Midbrain (tissue), 1 donor: ENCODE measurements at regions not wholly inside any gene's neighbourhood (a gene's known extent, or its start where the extent isn't known, plus 50 kb on each side); places are given as distances from the start of the nearest gene placed in this dataset.

Source experiments
- DNase-seq: peaks from one replicate; lab custom pipeline; 2025; lab: John Stamatoyannopoulos, UW

- no peak for DNase-seq
Observed at GRCh38 chr9:130755377-130756007, 61.9 kb downstream of the EXOSC2 start.

GRCh38 chr9:130756037-130756436 lies 62.5 kb downstream of the EXOSC2 start:
- no peak for DNase-seq

- DNase-seq, result no peak
Observed at GRCh38 chr9:130756455-130757152, 63.0 kb downstream of the EXOSC2 start.

- DNase-seq, result no peak
Observed at GRCh38 chr9:130759738-130760137, 66.2 kb downstream of the EXOSC2 start.

GRCh38 chr9:130763331-130764171 lies 70.0 kb downstream of the EXOSC2 start:
- DNase-seq, result no peak

GRCh38 chr9:130765137-130766020 lies 69.7 kb upstream of the ABL1 start:
- no peak for DNase-seq

- DNase-seq, result no peak
Observed at GRCh38 chr9:130766021-130766926, 68.8 kb upstream of the ABL1 start.

GRCh38 chr9:130766927-130767307 lies 68.1 kb upstream of the ABL1 start:
- DNase-seq, result no peak

GRCh38 chr9:130768265-130768664 lies 66.8 kb upstream of the ABL1 start:
- peak; percentile 10 for DNase-seq

- no peak for DNase-seq
Observed at GRCh38 chr9:130768891-130769403, 66.1 kb upstream of the ABL1 start.

- DNase-seq, result no peak
Observed at GRCh38 chr9:130770093-130770492, 65.0 kb upstream of the ABL1 start.

GRCh38 chr9:130770679-130771442 lies 64.2 kb upstream of the ABL1 start:
- DNase-seq, result peak; percentile 71

- no peak for DNase-seq
Observed at GRCh38 chr9:130772185-130772584, 62.9 kb upstream of the ABL1 start.

GRCh38 chr9:130774183-130774582 lies 60.9 kb upstream of the ABL1 start:
- no peak for DNase-seq

- DNase-seq, result no peak
Observed at GRCh38 chr9:130775336-130775991, 59.6 kb upstream of the ABL1 start.

- no peak for DNase-seq
Observed at GRCh38 chr9:130779153-130779855, 55.8 kb upstream of the ABL1 start.

GRCh38 chr9:130780415-130780814 lies 54.6 kb upstream of the ABL1 start:
- DNase-seq, result no peak

- DNase-seq, result no peak
Observed at GRCh38 chr9:130780865-130781504, 54.1 kb upstream of the ABL1 start.
